Esophagus muscularis mucosa (tissue), 3 donors: ENCODE measurements at regions not wholly inside any gene's neighbourhood (a gene's known extent, or its start where the extent isn't known, plus 50 kb on each side); places are given as distances from the start of the nearest gene placed in this dataset.

Experiments used
- CTCF ChIP-seq, 3 experiments: fragments of 200-600 bp in 2 of 3; fragments of 450-650 bp in 1 of 3; sonication (generic) in 2 of 3; IDR thresholded peaks; one replicate each; pipeline ENCODE4 v1.5.1; 2017 to 2019; ENCODE audit warnings: antibody characterized with exemption in 3 of 3, mild to moderate bottlenecking in 2 of 3, moderate library complexity in 1 of 3
- POLR2A ChIP-seq: fragments of 450-650 bp; IDR thresholded peaks from one replicate; pipeline ENCODE4 v1.6.1; 2017; ENCODE audit warnings: antibody characterized with exemption, moderate library complexity, mild to moderate bottlenecking, low read depth
- POLR2AphosphoS5 ChIP-seq, 2 donors: sonication (generic); formaldehyde crosslinking; IDR thresholded peaks; one replicate each; pipeline ENCODE4 v1.6.1; 2017; ENCODE audit warnings: antibody characterized with exemption in 2 of 2

GRCh38 chr9:15080401-15080800 is 170.2 kb upstream of the FREM1 start:
- TF ChIP-seq POLR2A = no peak
- no peak for TF ChIP-seq CTCF (IDR thresholded peaks at IDR 0.05)
- no peak for TF ChIP-seq POLR2AphosphoS5 (IDR thresholded peaks at IDR 0.05)
